HG02884 (cell line): ENCODE measurements at regions not wholly inside any gene's neighbourhood (a gene's known extent, or its start where the extent isn't known, plus 50 kb on each side); places are given as distances from the start of the nearest gene placed in this dataset.
A peak's percentile ranks its signal among the peaks of the same experiment; 100 is the strongest.

Experiments used
- ATAC-seq: cut with Tn5 transposase; IDR thresholded peaks from one replicate; pipeline ENCODE4 v1.9.1; 2021; ENCODE audit warnings: mild to moderate bottlenecking, moderate library complexity; ENCODE audit not compliant: unreplicated experiment

DNA sequence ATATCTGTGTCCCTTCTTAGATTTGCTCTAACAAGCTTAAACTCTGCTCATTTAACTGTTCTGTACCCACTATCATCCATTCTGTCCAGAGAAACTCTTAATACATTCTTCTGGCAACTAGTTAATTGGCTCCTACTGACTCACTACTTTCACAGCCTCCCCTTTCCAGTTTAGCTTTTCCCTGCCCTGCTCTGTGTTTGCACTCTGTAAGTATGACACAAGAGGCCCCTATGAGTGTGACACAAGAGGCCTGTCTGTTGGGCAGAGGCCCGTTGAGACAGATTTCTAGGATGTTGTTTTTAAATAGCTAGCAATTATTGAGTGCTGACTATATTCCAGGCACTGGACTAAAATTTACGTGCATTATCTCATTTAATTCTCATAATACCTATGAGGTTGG, 246.0 kb upstream of the DAAM1 start:
- ATAC-seq = no peak

- ATAC-seq = no peak
These were observed 244.0 kb upstream of the DAAM1 start for GRCh38 chr14:58944343-58944967.

DNA sequence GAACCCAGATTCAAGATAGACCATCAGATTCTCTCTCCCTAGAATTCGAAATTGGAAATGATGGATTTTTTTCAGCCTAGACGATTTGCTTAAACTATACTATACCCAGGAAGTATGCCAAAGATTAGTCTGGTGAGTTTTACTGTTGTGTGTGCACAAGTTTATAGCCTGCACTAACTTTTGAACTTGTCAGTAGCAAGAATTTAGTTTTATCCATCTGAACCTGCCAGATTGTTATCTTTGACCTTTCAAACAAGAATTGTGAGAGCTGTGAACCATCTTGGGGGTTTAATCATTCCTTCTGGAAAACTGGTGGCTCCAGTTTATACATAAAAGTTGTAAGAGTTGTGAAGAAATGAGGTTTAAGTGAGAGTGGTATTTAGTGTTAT, 243.5 kb upstream of the DAAM1 start:
- ATAC-seq = no peak

DNA sequence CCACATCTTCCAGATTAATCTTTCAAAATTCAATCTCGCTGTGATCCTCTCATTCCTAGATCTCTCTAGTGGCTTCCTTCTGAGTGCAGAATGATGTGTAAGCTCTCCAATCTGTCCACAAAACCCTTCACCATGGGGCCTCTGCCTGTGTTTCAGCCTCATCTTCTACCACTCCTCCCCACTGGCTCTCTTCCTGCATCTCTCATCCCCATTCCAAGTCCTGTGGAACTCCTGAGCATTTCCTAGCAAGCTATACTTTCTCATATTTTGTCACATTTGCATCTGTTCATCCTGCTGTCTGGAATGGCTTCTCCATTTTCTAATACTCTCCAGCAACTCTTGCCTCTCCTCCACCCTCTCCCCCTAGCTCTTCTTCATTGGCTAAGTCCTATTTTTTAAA, 242.0 kb upstream of the DAAM1 start:
- no peak for ATAC-seq

DNA sequence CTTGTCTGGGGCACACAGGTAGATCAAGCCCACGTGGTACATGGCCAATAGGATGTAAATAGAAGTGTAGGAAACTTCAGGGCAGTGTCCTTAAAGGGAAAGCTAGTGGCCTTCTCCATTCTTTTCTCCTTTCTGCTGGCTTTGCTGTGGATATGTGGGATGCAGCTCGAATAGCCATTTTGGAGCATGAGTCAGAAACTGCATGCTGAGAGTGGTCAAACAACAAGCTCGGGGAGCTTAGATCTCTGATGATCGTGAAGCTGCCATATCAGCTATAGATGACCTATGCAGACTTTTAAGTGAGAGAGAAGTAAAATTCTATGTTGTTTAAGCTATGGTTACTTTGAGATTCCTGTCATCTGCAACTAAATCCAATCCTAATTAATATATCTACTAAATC, 241.3 kb upstream of the DAAM1 start:
- ATAC-seq = no peak

DNA sequence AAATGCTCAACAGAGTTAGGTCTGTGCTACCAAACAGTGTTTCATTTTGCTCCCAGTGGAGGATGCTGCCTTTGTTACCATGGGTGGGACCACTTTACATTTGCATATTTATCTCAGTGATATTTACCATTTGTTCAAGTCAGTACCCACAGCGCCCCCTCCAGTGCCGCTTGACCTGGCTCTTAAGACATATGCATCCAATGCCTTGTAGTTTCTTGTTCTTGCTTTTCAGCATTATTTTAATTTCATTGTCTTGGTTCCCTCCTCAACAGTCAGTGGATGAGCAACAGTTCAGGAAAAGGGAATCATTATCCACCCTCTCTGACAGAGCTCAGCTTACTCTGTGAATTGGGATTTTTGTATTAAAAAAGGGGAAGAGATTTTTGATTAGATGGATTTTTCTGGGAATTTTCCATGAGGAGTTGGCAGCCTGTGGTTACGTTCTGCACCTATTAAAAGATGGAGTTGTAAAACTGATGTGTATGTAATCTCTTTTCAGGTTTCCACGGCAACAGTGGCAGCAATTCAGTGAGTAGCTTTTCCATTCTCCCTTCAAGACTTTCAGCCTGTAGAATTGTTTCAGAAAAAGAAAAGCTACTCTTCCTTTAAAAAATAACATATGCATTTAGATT, 240.5 kb upstream of the DAAM1 start:
- ATAC-seq = no peak

GRCh38 chr14:58950555-58950954, 237.9 kb upstream of the DAAM1 start:
- ATAC-seq = no peak

- no peak for ATAC-seq
These were observed 237.3 kb upstream of the DAAM1 start for GRCh38 chr14:58951143-58951542.

GRCh38 chr14:58954052-58954451, 234.4 kb upstream of the DAAM1 start:
- no peak for ATAC-seq

DNA sequence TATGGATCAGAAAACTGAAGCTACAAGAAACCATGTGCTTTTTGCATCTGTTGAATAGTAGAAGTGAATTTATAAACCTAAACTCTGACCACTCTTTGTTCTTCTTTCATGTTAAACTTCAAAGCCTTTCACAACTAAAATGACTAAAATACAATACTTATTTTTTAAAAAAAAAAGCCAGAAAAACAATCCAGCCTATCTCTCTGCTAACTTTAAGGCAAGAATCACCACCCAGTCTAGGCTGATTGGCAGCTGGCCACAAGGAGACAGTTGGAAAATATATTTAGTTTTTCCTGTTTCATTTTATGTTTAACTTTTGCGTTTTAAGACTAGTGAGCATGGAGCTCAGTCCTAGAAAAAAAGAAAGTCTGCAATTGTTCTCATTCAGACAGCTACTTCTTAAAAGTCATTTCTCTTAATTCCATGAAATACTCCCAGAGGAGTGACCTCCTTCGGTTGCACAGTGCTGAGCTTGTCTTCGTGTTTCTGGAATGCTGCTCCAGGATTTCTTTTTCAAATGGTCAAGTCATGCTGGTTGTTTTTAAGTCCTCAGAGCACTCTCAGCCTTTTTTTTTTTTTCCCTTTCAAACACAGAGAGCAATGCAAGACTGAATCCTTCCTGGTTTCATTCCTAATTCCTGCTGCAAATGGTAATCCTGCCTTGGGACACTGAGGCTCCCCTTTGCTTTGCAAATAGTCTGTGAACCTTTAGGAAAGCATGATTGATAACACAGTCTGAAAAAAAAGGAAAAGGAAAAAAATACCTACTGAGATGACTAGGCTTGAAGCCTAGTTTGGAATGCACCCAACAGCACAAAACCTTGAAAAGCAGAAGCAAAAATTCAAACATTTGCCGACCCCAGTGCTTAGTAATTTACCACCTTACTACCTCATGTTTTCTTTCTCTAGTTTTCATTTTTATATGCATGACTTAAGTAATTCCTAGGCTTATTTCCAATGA, 233.3 kb upstream of the DAAM1 start:
- ATAC-seq = peak; percentile 52

GRCh38 chr14:58961045-58961731, 227.3 kb upstream of the DAAM1 start:
- no peak for ATAC-seq

DNA sequence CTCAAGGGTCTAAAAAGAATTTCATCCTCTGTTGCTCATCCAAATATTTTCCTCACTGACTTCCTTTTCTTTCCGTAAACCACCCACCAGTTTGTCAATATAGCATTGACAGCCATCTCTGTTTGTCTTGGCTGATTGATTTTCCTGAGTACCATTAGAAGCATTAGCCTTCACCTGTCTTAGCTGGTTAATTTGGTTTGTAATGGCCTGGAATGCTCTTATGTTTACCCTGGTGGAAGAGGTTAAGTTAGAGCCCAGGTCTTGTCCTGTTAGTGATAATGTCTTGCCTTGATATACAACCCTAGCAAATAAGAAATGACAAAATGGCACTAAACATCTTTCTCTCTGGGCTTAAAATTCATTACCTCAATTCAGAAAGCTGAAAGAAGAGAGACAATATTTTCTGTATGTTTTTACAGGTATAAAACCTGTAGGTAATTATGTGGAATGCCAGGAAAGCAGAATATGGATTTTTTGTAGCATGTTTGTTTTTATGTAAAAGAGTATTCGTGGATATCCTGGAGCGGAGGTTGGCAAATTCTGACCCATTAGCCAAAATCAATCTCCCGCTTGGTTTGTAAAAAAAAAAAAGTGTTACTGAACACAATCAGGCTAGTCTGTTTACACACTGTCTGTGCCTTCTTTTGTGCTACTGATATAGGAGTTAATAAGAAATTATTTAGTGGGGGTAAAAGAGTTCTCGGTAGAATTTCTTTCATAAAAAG, 224.4 kb upstream of the DAAM1 start:
- ATAC-seq = no peak

GRCh38 chr14:58964598-58964928, 223.9 kb upstream of the DAAM1 start:
- ATAC-seq = no peak

DNA sequence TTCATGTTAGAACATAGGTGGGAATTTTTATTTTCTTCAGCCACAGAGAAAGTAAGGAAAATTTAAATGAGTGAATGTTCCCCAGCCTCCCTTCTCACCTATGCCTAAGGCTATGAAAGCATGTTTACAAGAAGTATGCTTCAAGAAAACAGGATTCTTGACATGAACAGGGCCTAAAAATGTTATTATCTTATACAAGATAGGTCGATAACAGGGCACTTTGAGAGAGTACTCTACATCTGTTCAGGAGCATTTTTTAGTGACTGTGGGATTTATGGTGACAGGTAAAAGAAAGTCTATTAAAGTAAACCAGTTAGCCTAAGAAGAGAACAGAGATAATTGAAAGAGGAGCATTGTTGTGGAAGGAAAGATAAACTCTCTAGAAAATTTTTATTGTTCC, 222.9 kb upstream of the DAAM1 start:
- no peak for ATAC-seq

- no peak for ATAC-seq
These were observed 221.5 kb upstream of the DAAM1 start for GRCh38 chr14:58966997-58967396.

GRCh38 chr14:58969951-58970751, 218.3 kb upstream of the DAAM1 start:
- no peak for ATAC-seq

DNA sequence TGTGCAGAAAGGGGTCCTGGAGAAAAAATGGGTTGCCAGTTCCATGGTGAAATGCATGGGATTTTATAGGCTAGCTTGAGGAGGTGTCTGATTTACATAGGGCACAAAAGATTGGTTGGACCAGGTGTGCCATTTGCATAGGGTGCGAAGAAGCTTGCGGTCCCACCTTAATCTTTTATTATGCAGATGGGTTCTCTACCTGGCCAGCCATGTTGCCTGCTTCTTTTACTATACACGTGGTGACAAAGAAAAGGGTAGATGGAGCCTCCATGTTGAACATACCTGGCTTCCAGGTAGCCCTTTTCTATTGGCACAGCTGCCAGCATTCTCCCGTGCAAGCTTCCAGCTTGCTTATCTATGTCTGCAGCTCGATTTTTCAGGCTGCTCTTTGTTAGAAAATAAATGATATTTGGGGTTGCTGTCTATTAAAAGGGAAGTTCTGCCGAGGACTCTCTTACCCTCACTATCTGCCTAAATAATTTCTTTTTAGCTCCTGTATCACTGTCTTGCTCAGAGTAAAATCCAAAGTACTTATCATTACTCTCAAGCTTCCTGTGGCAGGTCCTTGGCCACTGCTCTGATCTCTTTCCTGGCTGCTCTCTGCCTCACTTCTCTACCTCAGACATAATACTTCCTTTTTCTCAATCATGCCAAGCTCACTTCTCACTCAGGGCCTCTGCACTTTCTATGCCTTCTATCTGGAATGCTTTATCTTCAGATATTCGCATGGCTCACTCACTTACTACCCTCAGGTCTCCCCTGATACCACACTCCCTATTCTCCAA, 216.0 kb upstream of the DAAM1 start:
- ATAC-seq = no peak

- no peak for ATAC-seq
These were observed 211.1 kb upstream of the DAAM1 start for GRCh38 chr14:58977366-58977765.

DNA sequence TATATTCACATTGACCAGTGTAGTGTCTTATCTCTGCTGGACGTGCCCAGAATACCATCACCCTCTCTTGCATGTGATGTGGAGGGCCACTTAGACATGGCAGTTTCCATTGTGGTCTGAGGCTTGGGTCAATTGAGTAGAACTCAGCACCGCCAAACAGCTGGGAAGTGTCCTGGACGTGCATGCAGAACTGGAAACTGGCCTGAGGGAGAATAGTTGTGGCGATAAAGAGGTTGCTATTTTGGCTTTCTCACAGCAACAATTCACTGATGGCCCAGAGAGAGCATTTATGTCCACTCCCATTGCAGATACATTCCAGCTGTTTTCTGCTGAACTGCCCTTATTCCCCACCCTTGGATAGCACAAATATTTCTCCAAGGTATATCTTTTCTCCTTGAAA, 210.1 kb upstream of the DAAM1 start:
- no peak for ATAC-seq
